HFFc6 (cell line): ENCODE measurements at regions not wholly inside any gene's neighbourhood (a gene's known extent, or its start where the extent isn't known, plus 50 kb on each side); places are given as distances from the start of the nearest gene placed in this dataset.

ENCODE experiments used
- DNase-seq: peaks from one replicate; pipeline ENCODE4 v3.0.0-alpha.2; 2018
- H3K27ac Mint-ChIP-seq: 2 replicates; pipeline ENCODE4 v1.8.0; 2020; ENCODE audit warnings: mild to moderate bottlenecking, mixed read lengths
- H3K27me3 Mint-ChIP-seq: 2 replicates; pipeline ENCODE4 v1.8.0; 2021; ENCODE audit warnings: mild to moderate bottlenecking, moderate library complexity, mixed read lengths; ENCODE audit not compliant: insufficient read depth
- H3K36me3 Mint-ChIP-seq: 2 replicates; pipeline ENCODE4 v1.8.0; 2021; ENCODE audit warnings: low read depth, mixed read lengths
- H3K4me1 Mint-ChIP-seq: 2 replicates; pipeline ENCODE4 v1.8.0; 2020; ENCODE audit warnings: low read depth, mixed read lengths
- H3K4me3 Mint-ChIP-seq: 2 replicates; pipeline ENCODE4 v1.8.0; 2020; ENCODE audit warnings: mild to moderate bottlenecking, moderate library complexity, mixed read lengths
- H3K9me3 Mint-ChIP-seq: 2 replicates; pipeline ENCODE4 v1.8.0; 2020; ENCODE audit warnings: mild to moderate bottlenecking, mixed read lengths
- CTCF ChIP-seq: fragments of 200-600 bp; sonication (generic); IDR thresholded peaks from 2 replicates; pipeline ENCODE4 v1.5.0; 2021; ENCODE audit warnings: antibody characterized with exemption, mild to moderate bottlenecking

GRCh38 chr10:57846307-57847065 is 421.2 kb downstream of the IPMK start:
- Mint-ChIP-seq H3K36me3 (no peaks in the 10 kb centered on the region), H3K27ac (no peak overlapping the region), H3K9me3 (no peaks in the 10 kb centered on the region), H3K27me3 (peaks cover 3% of the 10 kb centered on the region; the same call in 1 of the 2 replicates), H3K4me1 (no peaks in the 10 kb centered on the region), H3K4me3 (no peak overlapping the region)
- DNase-seq = no peak
- TF ChIP-seq CTCF = no peak

GRCh38 chr10:57844387-57844998 is 423.2 kb downstream of the IPMK start:
- Mint-ChIP-seq H3K4me1 (no peaks in the 10 kb centered on the region), H3K36me3 (no peaks in the 10 kb centered on the region), H3K27me3 (peaks cover 7% of the 10 kb centered on the region), H3K27ac (no peak overlapping the region), H3K4me3 (no peak overlapping the region), H3K9me3 (peaks cover 5% of the 10 kb centered on the region; the same call in 1 of the 2 replicates)
- TF ChIP-seq CTCF = no peak
- no peak for DNase-seq

- H3K27me3 Mint-ChIP-seq = peaks cover 6% of the 10 kb centered on the region; the same call in 1 of the 2 replicates
- H3K4me1 Mint-ChIP-seq = no peaks in the 10 kb centered on the region
- DNase-seq = no peak
- H3K27ac Mint-ChIP-seq = no peak overlapping the region
- no peaks in the 10 kb centered on the region for H3K9me3 Mint-ChIP-seq
- H3K36me3 Mint-ChIP-seq = no peaks in the 10 kb centered on the region
- TF ChIP-seq CTCF = no peak
- H3K4me3 Mint-ChIP-seq = no peak overlapping the region
These were observed 436.7 kb downstream of the IPMK start for GRCh38 chr10:57830877-57831560.

GRCh38 chr10:57825015-57825414 is 442.7 kb downstream of the IPMK start:
- Mint-ChIP-seq H3K9me3 (no peaks in the 10 kb centered on the region), H3K27ac (no peak overlapping the region), H3K4me3 (no peak overlapping the region), H3K4me1 (no peaks in the 10 kb centered on the region), H3K36me3 (no peaks in the 10 kb centered on the region), H3K27me3 (no peaks in the 10 kb centered on the region)
- no peak for DNase-seq
- TF ChIP-seq CTCF = no peak

- DNase-seq = no peak
- TF ChIP-seq CTCF = no peak
- no peaks in the 10 kb centered on the region for H3K4me1 Mint-ChIP-seq
- H3K9me3 Mint-ChIP-seq = no peaks in the 10 kb centered on the region
- H3K4me3 Mint-ChIP-seq = no peak overlapping the region
- no peaks in the 10 kb centered on the region for H3K36me3 Mint-ChIP-seq
- H3K27ac Mint-ChIP-seq = no peak overlapping the region
- peaks cover 4% of the 10 kb centered on the region; the same call in 1 of the 2 replicates for H3K27me3 Mint-ChIP-seq
These were observed 444.3 kb downstream of the IPMK start for GRCh38 chr10:57823398-57823797.
